ENCODE measurements at regions not wholly inside any gene's neighbourhood (a gene's known extent, or its start where the extent isn't known, plus 50 kb on each side); places are given as distances from the start of the nearest gene placed in this dataset.

- no peak for DNase-seq (ENCODE audit: low read depth)
- no peak for TF ChIP-seq CTCF (conservative IDR thresholded peaks at IDR 0.05; ENCODE audit: low read depth, low read length)
- H3K4me3 ChIP-seq (ENCODE audit: low read depth, low read length), result no peak overlapping the region
Observed at GRCh38 chr2:65495251-65495877, 63.0 kb upstream of the SPRED2 start.

- no peak overlapping the region for H3K4me3 ChIP-seq (ENCODE audit: low read depth, low read length)
- DNase-seq (ENCODE audit: low read depth), result no peak
- no peak for TF ChIP-seq CTCF (conservative IDR thresholded peaks at IDR 0.05; ENCODE audit: low read depth, low read length)
Observed at GRCh38 chr2:65494078-65494477, 61.7 kb upstream of the SPRED2 start.

- no peak overlapping the region for H3K4me3 ChIP-seq (ENCODE audit: low read depth, low read length)
- TF ChIP-seq CTCF (conservative IDR thresholded peaks at IDR 0.05; ENCODE audit: low read depth, low read length), result no peak
- peak; percentile 52 for DNase-seq (ENCODE audit: low read depth)
Observed at GRCh38 chr2:65491381-65491905, 59.0 kb upstream of the SPRED2 start.

GRCh38 chr2:65490222-65490621, 57.8 kb upstream of the SPRED2 start:
- DNase-seq (ENCODE audit: low read depth), result no peak
- H3K4me3 ChIP-seq (ENCODE audit: low read depth, low read length), result no peak overlapping the region
- no peak for TF ChIP-seq CTCF (conservative IDR thresholded peaks at IDR 0.05; ENCODE audit: low read depth, low read length)

GRCh38 chr2:65489269-65489668, 56.9 kb upstream of the SPRED2 start:
- DNase-seq (ENCODE audit: low read depth), result no peak
- H3K4me3 ChIP-seq (ENCODE audit: low read depth, low read length), result no peak overlapping the region
- TF ChIP-seq CTCF (conservative IDR thresholded peaks at IDR 0.05; ENCODE audit: low read depth, low read length), result no peak

- H3K4me3 ChIP-seq (ENCODE audit: low read depth, low read length), result no peak overlapping the region
- no peak for DNase-seq (ENCODE audit: low read depth)
- no peak for TF ChIP-seq CTCF (conservative IDR thresholded peaks at IDR 0.05; ENCODE audit: low read depth, low read length)
Observed at GRCh38 chr2:65488527-65488926, 56.1 kb upstream of the SPRED2 start.

- no peak for DNase-seq (ENCODE audit: low read depth)
- TF ChIP-seq CTCF (conservative IDR thresholded peaks at IDR 0.05; ENCODE audit: low read depth, low read length), result no peak
Observed at GRCh38 chr2:65487404-65487803, 55.0 kb upstream of the SPRED2 start.

More at GRCh38 chr2:65487404-65487803, 55.0 kb upstream of the SPRED2 start:
- no peak overlapping the region for H3K4me3 ChIP-seq (ENCODE audit: low read depth, low read length)

Data from choroid plexus epithelial cell (primary cell).